ENCODE measurements at regions not wholly inside any gene's neighbourhood (a gene's known extent, or its start where the extent isn't known, plus 50 kb on each side); places are given as distances from the start of the nearest gene placed in this dataset.

DNA sequence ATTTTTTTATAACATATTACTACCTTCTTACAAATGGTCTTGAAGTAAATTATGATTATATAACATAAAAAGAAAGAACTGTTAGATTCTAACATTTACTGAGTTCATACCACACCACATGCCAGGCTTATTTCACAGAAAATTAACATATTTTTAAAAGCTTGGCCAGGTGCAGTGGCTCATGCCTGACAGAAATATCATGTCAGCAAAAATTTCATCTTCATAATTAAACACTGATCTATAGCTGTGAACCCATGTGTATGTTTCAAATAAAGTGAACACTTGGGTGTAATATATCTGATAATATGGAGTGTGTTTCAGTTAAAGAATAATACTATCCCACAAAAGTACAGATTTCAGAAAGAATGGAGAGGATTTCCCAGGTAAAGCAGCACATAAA lies 296.5 kb downstream of the SI start:
- TF ChIP-seq GATA2 (IDR thresholded peaks at IDR 0.05; ENCODE audit: low read depth, low read length) (no peak), GATA3 (IDR thresholded peaks at IDR 0.05; ENCODE audit: low read depth, low read length) (no peak)

All from SH-SY5Y (cell line).